ENCODE measurements at regions not wholly inside any gene's neighbourhood (a gene's known extent, or its start where the extent isn't known, plus 50 kb on each side); places are given as distances from the start of the nearest gene placed in this dataset.

- DNase-seq (ENCODE audit: low spot score), result no peak
Observed at GRCh38 chr1:55359611-55360010, 144.4 kb upstream of the USP24 start.

GRCh38 chr1:55358581-55358980 lies 143.4 kb upstream of the USP24 start:
- DNase-seq (ENCODE audit: low spot score), result no peak

DNA sequence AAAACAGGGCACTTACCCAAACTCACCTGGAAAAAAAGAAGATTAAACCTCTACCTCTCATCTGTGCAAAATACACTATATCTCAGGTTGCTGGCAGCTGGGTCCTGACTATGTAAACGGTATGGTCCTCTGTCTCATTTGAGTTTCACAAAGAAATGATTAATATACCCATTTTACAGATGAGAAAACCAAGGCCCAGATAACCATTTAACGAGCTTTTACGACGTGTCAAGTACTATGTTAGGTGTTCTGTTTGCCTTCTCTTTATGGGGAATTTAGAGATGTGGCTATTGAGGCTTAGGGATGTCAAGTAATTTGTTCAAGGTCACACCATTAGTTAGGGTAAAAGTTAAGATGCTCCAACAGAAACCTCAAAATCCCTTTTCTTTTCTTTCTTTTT lies 140.4 kb upstream of the USP24 start:
- DNase-seq (ENCODE audit: low spot score), result no peak

GRCh38 chr1:55353707-55354620 lies 138.8 kb upstream of the USP24 start:
- DNase-seq (ENCODE audit: low spot score), result no peak

- DNase-seq (ENCODE audit: low spot score), result no peak
Observed at GRCh38 chr1:55352811-55353180, 137.6 kb upstream of the USP24 start.

- DNase-seq (ENCODE audit: low spot score), result no peak
Observed at GRCh38 chr1:55352080-55352810, 137.1 kb upstream of the USP24 start.

DNA sequence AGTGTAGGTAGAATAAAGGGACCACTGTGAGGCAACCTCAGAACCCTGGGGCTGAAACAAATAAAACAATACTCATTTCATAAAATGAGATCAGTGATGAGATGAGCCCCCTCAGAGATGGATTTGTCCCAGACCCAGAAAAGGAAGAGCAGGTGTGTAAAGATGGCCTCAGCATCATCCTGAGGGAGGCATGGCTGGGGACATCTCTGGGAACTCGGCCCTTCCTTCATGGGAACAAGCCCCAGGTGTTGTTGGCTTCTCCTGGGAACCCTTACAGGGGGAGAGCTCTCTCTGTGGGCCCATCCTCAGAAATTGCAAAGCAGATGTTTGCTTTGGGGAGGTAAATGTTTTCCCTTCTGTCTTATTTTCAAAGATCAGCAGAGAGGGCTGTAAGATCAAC lies 133.2 kb upstream of the USP24 start:
- no peak for DNase-seq (ENCODE audit: low spot score)

DNA sequence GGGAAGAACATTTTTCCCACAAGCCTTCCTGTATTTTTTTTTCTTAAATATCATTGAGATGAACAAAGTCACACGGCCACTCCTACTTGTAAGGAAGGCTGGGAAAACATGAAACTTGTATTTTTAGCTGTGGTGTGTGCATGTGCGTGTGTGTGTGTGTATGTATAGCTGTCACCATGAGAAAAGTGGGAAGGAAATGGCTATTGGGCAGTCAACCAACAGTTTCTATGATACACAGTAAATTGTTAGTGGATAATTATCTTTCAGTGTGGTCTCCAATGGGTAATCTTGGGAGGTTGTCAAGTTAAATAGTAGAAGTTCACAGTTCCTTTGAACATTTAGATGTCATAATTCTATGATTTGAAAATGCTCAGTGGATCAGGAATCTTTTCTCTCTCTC lies 132.7 kb upstream of the USP24 start:
- DNase-seq (ENCODE audit: low spot score), result no peak

- DNase-seq (ENCODE audit: low spot score), result no peak
Observed at GRCh38 chr1:55347041-55347440, 131.9 kb upstream of the USP24 start.

DNA sequence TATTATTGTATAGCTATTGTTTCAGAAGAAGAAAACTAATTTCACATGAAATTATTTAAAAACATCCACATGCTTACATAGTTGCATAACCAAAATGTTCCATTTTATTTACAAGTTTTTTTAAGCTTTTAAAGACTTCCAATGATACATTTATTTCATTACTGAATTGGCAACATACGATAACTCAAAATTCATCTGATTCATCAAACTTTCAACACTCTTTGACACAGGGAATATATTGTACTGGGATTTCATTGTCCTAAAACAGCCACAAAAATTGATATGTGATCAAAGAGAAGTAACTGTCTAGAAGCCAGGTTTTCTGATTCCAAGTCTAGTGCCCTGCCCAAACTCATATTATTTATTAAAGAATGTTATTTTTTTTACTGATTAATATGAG lies 131.4 kb upstream of the USP24 start:
- no peak for DNase-seq (ENCODE audit: low spot score)

DNA sequence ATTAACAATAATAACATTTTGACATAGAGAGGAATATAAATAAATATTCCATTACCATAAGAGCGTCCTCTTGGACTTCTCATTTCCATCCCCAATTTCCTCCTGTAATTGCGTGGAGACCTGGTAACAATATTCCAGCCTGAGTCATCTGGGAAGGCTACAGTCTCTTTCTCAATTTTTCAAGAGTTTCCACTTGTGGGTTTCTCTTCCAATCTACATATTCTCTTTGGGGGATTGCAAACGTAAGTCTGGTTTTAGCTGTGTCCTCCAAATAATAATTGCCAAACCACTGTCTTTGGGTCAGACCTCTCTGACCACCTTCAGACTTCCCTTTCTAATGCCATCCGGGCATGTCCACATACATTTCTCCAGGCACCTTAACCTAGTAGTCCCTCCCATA lies 124.5 kb upstream of the USP24 start:
- DNase-seq (ENCODE audit: low spot score), result no peak

DNA sequence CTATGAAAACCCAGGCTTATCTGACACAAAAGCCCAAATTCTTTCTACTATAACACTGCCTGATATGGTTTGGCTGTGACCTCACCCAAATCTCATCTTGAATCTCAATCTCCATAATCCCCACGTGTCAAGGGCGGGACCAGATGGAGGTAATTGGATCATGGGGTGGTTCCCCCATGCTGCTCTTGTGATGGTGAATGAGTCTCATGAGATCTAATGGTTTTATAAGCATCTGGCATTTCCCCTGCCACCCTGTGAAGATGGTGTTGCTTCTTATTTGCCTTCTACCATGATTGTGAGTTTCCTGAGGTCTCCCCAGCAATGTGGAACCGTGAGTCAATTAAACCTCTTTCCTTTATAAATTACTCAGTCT lies 123.3 kb upstream of the USP24 start:
- DNase-seq (ENCODE audit: low spot score), result no peak

GRCh38 chr1:55337801-55338447 lies 122.8 kb upstream of the USP24 start:
- DNase-seq (ENCODE audit: low spot score), result peak; percentile 21

DNA sequence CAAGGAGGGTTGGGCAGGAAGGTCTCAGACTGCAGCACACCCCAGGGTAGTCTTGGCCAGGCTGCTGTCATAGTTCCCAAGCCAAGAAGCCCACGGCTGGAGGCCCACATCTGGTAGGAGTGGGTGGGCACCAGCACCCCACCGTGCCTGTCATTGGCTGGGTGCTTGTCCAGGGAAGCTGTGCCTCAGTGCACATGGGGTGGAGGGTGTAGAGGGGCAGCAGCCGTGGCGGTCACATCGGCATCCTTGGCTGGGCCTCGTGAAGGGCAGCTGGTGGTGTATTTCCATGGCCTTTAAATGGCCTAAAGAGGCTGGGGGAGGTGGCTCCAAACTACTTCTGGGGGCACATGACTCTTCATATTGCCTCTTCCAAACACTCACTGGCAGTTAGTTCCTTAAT lies 119.6 kb upstream of the USP24 start:
- no peak for DNase-seq (ENCODE audit: low spot score)

DNA sequence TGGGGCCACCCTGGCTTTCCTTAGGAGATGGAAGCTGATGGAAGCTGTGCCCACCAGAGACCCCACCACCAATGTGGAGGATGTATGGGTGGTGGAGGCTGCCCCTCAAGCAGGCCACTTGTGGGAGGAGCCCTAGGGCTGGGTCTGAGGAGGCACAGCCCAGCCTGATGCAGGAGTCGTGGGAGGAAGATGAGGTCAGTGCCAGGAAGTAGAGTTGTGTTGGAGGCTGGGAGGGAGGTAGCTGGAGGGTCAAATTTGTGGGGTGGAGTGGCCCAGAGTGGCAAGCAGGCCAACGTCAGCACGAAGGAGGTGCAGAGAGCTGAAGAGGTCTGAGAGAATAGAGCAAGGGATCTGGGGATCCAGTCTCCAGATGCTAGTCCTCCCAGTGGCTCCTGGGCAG lies 119.0 kb upstream of the USP24 start:
- DNase-seq (ENCODE audit: low spot score), result no peak

DNA sequence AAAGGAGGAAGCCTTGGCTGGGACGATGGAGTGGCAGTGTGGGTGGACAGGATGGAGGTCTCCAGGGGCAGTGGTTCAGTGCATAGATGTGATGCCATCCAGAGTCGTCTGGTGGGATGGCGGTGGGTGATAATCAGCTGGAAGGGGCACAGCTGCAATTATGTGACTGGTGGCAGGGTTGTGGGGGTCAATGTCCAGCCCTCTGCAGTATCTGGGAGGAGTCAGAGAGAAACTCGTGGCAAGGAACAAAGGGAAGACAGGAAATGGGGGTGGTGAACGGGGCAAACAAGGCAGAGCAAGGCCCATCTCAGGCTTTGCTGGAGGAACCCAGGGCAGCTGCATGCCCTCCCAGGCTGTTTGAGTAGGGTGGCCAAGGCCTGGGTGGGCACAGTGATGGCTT lies 118.3 kb upstream of the USP24 start:
- no peak for DNase-seq (ENCODE audit: low spot score)

DNA sequence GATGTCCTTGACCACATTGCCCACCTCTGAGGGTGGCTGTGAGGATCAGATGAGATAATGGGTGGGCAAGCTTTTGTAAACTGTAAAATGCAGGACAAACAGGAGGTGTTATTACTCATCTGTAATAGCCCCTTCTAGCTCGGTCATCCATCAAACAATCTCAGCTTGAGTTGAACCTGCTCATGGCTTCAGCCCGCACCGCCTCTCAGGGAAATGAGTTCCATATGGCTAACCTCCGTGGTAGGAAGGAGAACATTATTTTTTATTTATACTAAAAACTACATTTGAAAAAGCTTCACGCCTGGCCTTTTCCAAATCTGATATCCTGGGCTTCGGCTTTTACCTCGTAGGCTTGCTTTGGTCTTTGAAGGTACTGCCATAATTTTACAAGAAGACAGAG lies 116.2 kb upstream of the USP24 start:
- DNase-seq (ENCODE audit: low spot score), result no peak

- DNase-seq (ENCODE audit: low spot score), result no peak
Observed at GRCh38 chr1:55329808-55330432, 114.8 kb upstream of the USP24 start.

DNA sequence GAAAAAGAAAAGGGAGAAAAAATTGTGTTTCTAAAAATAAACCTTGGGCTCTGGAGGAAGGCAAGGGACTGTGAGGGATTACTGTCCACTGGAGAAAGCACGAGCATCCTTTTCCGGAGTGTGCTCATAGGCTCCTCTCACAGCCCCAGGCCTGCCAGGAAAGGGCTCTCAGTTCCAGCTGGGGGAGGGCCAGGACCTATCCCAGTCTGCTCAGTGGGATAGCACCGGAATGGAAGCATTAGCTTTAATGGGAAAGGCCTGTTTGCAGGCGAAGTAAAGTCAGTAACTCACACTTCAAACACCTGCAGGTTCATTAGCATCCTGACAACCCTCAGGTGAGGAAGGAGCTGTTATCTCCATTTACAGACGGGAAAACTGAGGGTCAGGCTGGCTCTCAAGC lies 113.9 kb upstream of the USP24 start:
- DNase-seq (ENCODE audit: low spot score), result no peak

DNA sequence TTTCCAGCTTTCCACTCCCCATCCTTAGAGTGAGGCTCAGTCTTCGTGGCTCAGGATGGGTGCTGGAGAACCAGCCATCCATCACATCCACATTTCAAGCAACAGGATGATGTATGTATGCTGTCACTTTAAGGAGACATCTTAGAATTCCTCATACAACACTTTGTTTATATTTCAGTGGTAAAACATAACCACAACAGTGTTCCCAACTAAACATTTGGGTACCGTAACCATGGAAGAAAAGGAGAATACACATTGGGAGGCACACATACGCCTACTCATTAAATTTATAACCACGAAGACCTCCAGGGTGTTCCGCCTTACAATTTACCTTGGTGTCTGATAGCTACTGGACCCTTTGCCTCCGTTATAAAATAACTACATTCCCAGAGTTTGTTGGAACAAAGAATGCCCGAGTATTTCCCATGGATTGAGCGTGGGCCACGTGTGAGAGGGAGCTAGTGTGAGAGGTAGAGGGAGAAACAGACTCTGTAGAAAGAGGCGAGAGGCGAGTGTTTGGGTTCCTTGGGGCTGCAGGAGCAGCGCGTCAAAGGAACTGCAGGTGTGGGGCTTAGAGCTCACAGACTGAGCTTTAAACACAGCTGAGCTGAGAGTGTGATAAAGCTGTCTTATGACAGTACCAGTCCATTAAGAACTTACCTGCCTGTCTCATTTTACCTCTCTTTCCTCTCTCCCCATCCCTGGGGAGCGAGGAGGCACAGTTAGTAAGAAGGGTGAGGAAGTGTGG lies 111.5 kb upstream of the USP24 start:
- DNase-seq (ENCODE audit: low spot score), result no peak

DNA sequence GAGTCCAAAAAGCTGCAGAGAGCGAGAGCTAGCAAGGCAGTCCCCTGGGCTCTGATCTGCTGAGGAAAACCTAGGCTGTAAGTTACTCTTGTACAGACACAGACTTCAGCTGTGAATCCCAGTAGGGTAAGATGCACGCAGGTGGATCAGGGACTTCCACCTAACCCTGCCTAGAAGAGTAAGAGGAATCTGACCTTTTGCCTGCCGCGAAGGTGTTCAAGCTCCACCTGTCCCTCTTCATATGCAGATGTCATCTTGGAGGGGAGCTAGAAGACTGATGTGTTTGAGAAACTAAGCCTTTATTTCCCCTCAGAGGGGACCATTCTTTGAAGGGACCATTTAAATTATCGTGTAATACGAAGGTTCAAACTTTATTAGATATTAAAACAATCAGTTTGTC lies 108.6 kb upstream of the USP24 start:
- DNase-seq (ENCODE audit: low spot score), result no peak

GRCh38 chr1:55322842-55323241 lies 107.7 kb upstream of the USP24 start:
- no peak for DNase-seq (ENCODE audit: low spot score)

Data from CD4-positive, alpha-beta T cell treated with Interleukin-15 for 4 hours (primary cell).